ENCODE measurements at regions not wholly inside any gene's neighbourhood (a gene's known extent, or its start where the extent isn't known, plus 50 kb on each side); places are given as distances from the start of the nearest gene placed in this dataset.

- peak; percentile 80 for TF ChIP-seq GATA2 (IDR thresholded peaks at IDR 0.05; ENCODE audit: low read depth, low read length)
- TF ChIP-seq GATA3 (IDR thresholded peaks at IDR 0.05; ENCODE audit: low read depth, low read length) = peak; percentile 59; the same call in 1 of the 2 replicates
Observed at GRCh38 chr6:25014791-25015560, 79.2 kb upstream of the RIPOR2 start.
